HEK293 (cell line): ENCODE measurements at regions not wholly inside any gene's neighbourhood (a gene's known extent, or its start where the extent isn't known, plus 50 kb on each side); places are given as distances from the start of the nearest gene placed in this dataset.
"Not testable (repeated sequence)": the region's sequence is repeated elsewhere in the genome, so short reads cannot be mapped to it uniquely, and the experiment has no call there.

Experiments
- CTCF ChIP-seq: fragments of 450-650 bp; formaldehyde crosslinking; IDR thresholded peaks from 2 replicates; pipeline ENCODE4 v1.5.1; 2016; ENCODE audit warnings: missing biosample characterization, missing genetic modification characterization
- PBX3 ChIP-seq: sonication (generic); formaldehyde crosslinking; IDR thresholded peaks from 2 replicates; pipeline ENCODE4 v1.8.1; 2022; ENCODE audit warnings: mild to moderate bottlenecking, moderate library complexity, missing genetic modification reagents
- ZNF146 ChIP-seq: fragments of 450-650 bp; formaldehyde crosslinking; IDR thresholded peaks from 2 replicates; pipeline ENCODE4 v1.5.1; 2016; ENCODE audit warnings: missing biosample characterization, missing genetic modification characterization
- ZNF747 ChIP-seq: fragments of 450-650 bp; formaldehyde crosslinking; IDR thresholded peaks from 2 replicates; pipeline ENCODE4 v1.5.1; 2016; ENCODE audit warnings: missing biosample characterization, missing genetic modification characterization

- not testable (repeated sequence) for TF ChIP-seq ZNF747 (tag by site-specific recombination); PBX3 (CRISPR knock-in tag); CTCF (tag by site-specific recombination); ZNF146 (tag by site-specific recombination)
Observed at GRCh38 chr7:65797566-65797965, 75.3 kb upstream of the VKORC1L1 start.
